ENCODE measurements at regions not wholly inside any gene's neighbourhood (a gene's known extent, or its start where the extent isn't known, plus 50 kb on each side); places are given as distances from the start of the nearest gene placed in this dataset.

DNA sequence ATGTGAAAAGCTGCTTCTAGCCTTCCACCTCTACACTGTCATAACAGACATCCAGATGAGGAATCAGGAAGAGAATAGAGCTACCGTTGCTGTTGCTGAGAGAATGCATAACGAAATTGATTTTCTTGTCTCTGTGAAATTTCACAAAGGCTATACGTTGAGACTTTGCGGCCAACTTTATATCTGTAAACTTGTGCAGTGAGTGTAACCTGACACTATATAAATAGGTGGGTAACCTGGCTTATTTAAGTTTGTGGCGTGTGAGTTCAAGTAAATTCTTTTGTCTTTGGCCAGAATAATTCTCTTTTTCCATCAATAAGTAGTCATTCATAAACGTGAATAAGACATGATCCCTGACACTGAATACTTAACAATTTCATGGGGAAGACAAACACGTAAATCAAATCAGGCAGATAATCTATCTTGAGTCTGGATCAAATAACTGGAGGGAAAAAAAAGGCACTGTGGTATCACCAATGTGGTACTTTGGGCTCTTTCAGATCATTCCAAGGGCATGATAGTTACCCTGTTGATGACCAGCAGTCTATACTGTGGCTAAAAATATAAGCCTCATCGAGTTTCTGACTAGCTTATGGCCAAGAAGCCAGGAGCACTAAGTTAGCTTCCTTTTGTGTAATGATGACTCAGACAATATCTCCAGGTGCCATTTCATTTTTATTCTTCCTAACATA is 98.2 kb upstream of the RASA1 start:
- no peak overlapping the region for H3K4me3 Mint-ChIP-seq
- H3K27ac Mint-ChIP-seq = no peak overlapping the region
- Histone ChIP-seq H3K4me2 (no peak overlapping the region), H3K9me3 (ENCODE audit: low read depth) (no peaks in the 10 kb centered on the region), H3K4me3 (no peak overlapping the region), H3K27me3 (no peaks in the 10 kb centered on the region), H3F3A (ENCODE audit: low read depth) (no peaks in the 10 kb centered on the region), H3K27ac (no peak overlapping the region), H4K20me1 (ENCODE audit: low read depth) (no peaks in the 10 kb centered on the region), H3K36me3 (no peaks in the 10 kb centered on the region), H2AFZ (replicated peaks) (no peak overlapping the region), H3K4me1 (no peaks in the 10 kb centered on the region), H3K9ac (no peak overlapping the region), H3K79me2 (ENCODE audit: low read depth) (no peaks in the 10 kb centered on the region)
- no peaks in the 10 kb centered on the region for H3K4me1 Mint-ChIP-seq
- no peak for DNase-seq (ENCODE audit: low spot score)
- peaks cover 2% of the 10 kb centered on the region for H3K27me3 Mint-ChIP-seq (ENCODE audit: insufficient read depth, low read depth)
- H3K9me3 Mint-ChIP-seq = no peaks in the 10 kb centered on the region
- no peaks in the 10 kb centered on the region for H3K36me3 Mint-ChIP-seq
- TF ChIP-seq EZH2phosphoT487 (IDR thresholded peaks at IDR 0.05) = no peak
- TF ChIP-seq EZH2 (IDR thresholded peaks at IDR 0.05) = no peak
- TF ChIP-seq, protein P1, sequence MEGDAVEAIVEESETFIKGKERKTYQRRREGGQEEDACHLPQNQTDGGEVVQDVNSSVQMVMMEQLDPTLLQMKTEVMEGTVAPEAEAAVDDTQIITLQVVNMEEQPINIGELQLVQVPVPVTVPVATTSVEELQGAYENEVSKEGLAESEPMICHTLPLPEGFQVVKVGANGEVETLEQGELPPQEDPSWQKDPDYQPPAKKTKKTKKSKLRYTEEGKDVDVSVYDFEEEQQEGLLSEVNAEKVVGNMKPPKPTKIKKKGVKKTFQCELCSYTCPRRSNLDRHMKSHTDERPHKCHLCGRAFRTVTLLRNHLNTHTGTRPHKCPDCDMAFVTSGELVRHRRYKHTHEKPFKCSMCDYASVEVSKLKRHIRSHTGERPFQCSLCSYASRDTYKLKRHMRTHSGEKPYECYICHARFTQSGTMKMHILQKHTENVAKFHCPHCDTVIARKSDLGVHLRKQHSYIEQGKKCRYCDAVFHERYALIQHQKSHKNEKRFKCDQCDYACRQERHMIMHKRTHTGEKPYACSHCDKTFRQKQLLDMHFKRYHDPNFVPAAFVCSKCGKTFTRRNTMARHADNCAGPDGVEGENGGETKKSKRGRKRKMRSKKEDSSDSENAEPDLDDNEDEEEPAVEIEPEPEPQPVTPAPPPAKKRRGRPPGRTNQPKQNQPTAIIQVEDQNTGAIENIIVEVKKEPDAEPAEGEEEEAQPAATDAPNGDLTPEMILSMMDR (IDR thresholded peaks at IDR 0.05) = no peak

DNA sequence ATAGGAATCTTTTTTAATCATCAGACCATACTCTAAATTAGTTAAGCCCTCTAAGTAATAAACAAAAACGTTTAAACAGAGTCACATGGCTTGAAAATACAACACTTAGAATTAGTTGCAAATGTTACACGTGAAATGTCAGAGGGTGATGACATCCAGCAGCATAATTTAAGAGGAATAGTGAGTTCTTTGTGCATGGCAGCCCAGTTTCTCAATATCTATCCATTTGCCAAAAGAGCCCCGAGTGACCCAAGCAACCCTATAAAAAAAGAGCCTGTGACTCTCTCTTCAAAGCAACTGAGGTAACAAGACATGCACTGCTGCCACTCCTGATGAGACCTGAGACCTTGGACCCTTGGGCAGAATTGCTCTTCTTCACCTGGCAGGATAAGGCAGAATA is 96.9 kb upstream of the RASA1 start:
- Histone ChIP-seq H3K9ac (no peak overlapping the region), H3F3A (ENCODE audit: low read depth) (no peaks in the 10 kb centered on the region), H3K4me1 (no peaks in the 10 kb centered on the region), H2AFZ (replicated peaks) (no peak overlapping the region), H3K9me3 (ENCODE audit: low read depth) (no peaks in the 10 kb centered on the region), H4K20me1 (ENCODE audit: low read depth) (no peaks in the 10 kb centered on the region), H3K79me2 (ENCODE audit: low read depth) (no peaks in the 10 kb centered on the region), H3K27me3 (no peaks in the 10 kb centered on the region), H3K4me3 (no peak overlapping the region), H3K36me3 (no peaks in the 10 kb centered on the region), H3K4me2 (no peak overlapping the region), H3K27ac (no peak overlapping the region)
- Mint-ChIP-seq H3K27me3 (ENCODE audit: insufficient read depth, low read depth) (peaks cover 2% of the 10 kb centered on the region), H3K36me3 (no peaks in the 10 kb centered on the region), H3K4me1 (no peaks in the 10 kb centered on the region), H3K27ac (no peak overlapping the region), H3K9me3 (no peaks in the 10 kb centered on the region), H3K4me3 (no peak overlapping the region)
- TF ChIP-seq EZH2 (IDR thresholded peaks at IDR 0.05) (no peak), EZH2phosphoT487 (IDR thresholded peaks at IDR 0.05) (no peak)
- TF ChIP-seq, protein P1 (IDR thresholded peaks at IDR 0.05) = no peak
- no peak for DNase-seq (ENCODE audit: low spot score)

DNA sequence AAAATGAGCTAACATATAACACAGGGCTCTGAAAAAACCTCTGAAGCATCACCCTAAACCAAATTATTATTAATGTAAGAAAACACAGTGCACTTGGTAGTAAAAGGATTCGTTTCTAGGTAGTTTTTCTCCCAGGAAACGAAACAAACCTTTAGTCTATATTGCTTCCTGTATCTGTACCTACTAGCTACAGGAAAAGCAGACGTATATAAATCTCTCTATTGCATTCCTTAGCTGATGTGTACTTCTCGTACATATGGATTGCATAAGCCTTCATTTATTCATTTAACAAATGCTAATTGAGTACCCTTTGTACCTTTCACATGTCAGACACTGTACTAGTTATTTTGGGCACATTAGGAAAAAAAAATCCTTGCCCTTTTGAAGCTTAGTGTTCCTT is 85.0 kb upstream of the RASA1 start:
- no peaks in the 10 kb centered on the region for H3K9me3 ChIP-seq (ENCODE audit: low read depth)
- H3K9me3 Mint-ChIP-seq = no peaks in the 10 kb centered on the region
- no peaks in the 10 kb centered on the region for H3K36me3 ChIP-seq
- no peaks in the 10 kb centered on the region for H3K36me3 Mint-ChIP-seq
- H3K79me2 ChIP-seq (ENCODE audit: low read depth) = no peaks in the 10 kb centered on the region
- H3K27ac ChIP-seq = no peak overlapping the region
- no peaks in the 10 kb centered on the region for H3K4me1 Mint-ChIP-seq
- no peak for DNase-seq (ENCODE audit: low spot score)
- no peak overlapping the region for H3K27ac Mint-ChIP-seq
- no peaks in the 10 kb centered on the region for H3K27me3 Mint-ChIP-seq (ENCODE audit: insufficient read depth, low read depth)
- no peaks in the 10 kb centered on the region for H4K20me1 ChIP-seq (ENCODE audit: low read depth)
- H3K4me1 ChIP-seq = no peaks in the 10 kb centered on the region
- no peak overlapping the region for H2AFZ ChIP-seq (replicated peaks)
- H3K4me2 ChIP-seq = no peak overlapping the region
- no peak overlapping the region for H3K4me3 Mint-ChIP-seq
- no peaks in the 10 kb centered on the region for H3K27me3 ChIP-seq
- TF ChIP-seq, protein P1 (IDR thresholded peaks at IDR 0.05) = no peak
- no peak for TF ChIP-seq EZH2 (IDR thresholded peaks at IDR 0.05)
- no peak for TF ChIP-seq EZH2phosphoT487 (IDR thresholded peaks at IDR 0.05)
- H3K4me3 ChIP-seq = no peak overlapping the region
- no peaks in the 10 kb centered on the region for H3F3A ChIP-seq (ENCODE audit: low read depth)
- no peak overlapping the region for H3K9ac ChIP-seq
